GM23338 (cell line): ENCODE measurements at regions not wholly inside any gene's neighbourhood (a gene's known extent, or its start where the extent isn't known, plus 50 kb on each side); places are given as distances from the start of the nearest gene placed in this dataset.

Experiments
- ATAC-seq: fragments of 200-7000 bp; cut with Tn5 transposase; 3 replicates; pipeline ENCODE4 v1.9.1; 2020
- DNase-seq: peaks from one replicate; pipeline ENCODE4 v3.0.0-alpha.2; 2015; ENCODE audit warnings: low spot score
- H2AFZ ChIP-seq: fragments of 200-600 bp; sonication (generic); 2 replicates; pipeline ENCODE4 v1.8.0; 2016; ENCODE audit warnings: antibody characterized with exemption, mild to moderate bottlenecking, moderate library complexity
- H3F3A ChIP-seq: fragments of 200-600 bp; sonication (generic); replicated peaks from 2 replicates; pipeline ENCODE4 v1.8.0; 2017; ENCODE audit warnings: antibody characterized with exemption, mixed run types, low read depth
- H3K27ac ChIP-seq: fragments of 200-600 bp; sonication (generic); 2 replicates; pipeline ENCODE4 v1.6.1; 2016; ENCODE audit warnings: low read depth
- H3K27me3 ChIP-seq: fragments of 200-600 bp; sonication (generic); 2 replicates; pipeline ENCODE4 v1.8.0; 2016; ENCODE audit warnings: mild to moderate bottlenecking, mixed run types, moderate library complexity; ENCODE audit not compliant: insufficient read depth
- H3K36me3 ChIP-seq: fragments of 200-600 bp; sonication (generic); 2 replicates; pipeline ENCODE4 v1.8.0; 2016; ENCODE audit warnings: mild to moderate bottlenecking; ENCODE audit not compliant: insufficient read depth
- H3K4me1 ChIP-seq: fragments of 200-600 bp; sonication (generic); 2 replicates; pipeline ENCODE4 v1.8.0; 2016; ENCODE audit warnings: mild to moderate bottlenecking, moderate library complexity; ENCODE audit not compliant: insufficient read depth
- H3K4me2 ChIP-seq: fragments of 200-600 bp; sonication (generic); 2 replicates; pipeline ENCODE4 v1.7.1; 2017; ENCODE audit warnings: mixed run types
- H3K4me3 ChIP-seq: fragments of 200-600 bp; sonication (generic); 2 replicates; pipeline ENCODE4 v1.6.1; 2016; ENCODE audit warnings: mixed run types
- H3K79me2 ChIP-seq: fragments of 200-600 bp; sonication (generic); replicated peaks from 2 replicates; pipeline ENCODE4 v1.8.0; 2017; ENCODE audit warnings: mild to moderate bottlenecking; ENCODE audit not compliant: insufficient read depth
- H3K9me2 ChIP-seq: fragments of 200-600 bp; sonication (generic); 2 replicates; pipeline ENCODE4 v1.8.0; 2017; ENCODE audit not compliant: insufficient read depth
- H4K20me1 ChIP-seq: fragments of 200-600 bp; sonication (generic); replicated peaks from 2 replicates; pipeline ENCODE4 v1.8.0; 2017; ENCODE audit warnings: mild to moderate bottlenecking; ENCODE audit not compliant: insufficient read depth
- H3K27ac Mint-ChIP-seq: 2 replicates; pipeline ENCODE4 v1.8.0; 2020; ENCODE audit warnings: inconsistent platforms, mild to moderate bottlenecking, moderate library complexity, mixed read lengths
- H3K27me3 Mint-ChIP-seq: 3 replicates; pipeline ENCODE4 v1.8.0; 2022; ENCODE audit warnings: low read depth, mild to moderate bottlenecking, moderate library complexity, mixed read lengths, inconsistent platforms; ENCODE audit not compliant: insufficient read depth, poor library complexity
- H3K36me3 Mint-ChIP-seq: 3 replicates; pipeline ENCODE4 v1.8.0; 2021; ENCODE audit warnings: low read depth, mild to moderate bottlenecking, inconsistent platforms, moderate library complexity, mixed read lengths
- H3K4me1 Mint-ChIP-seq: 3 replicates; pipeline ENCODE4 v1.8.0; 2020; ENCODE audit warnings: mild to moderate bottlenecking, inconsistent platforms, mixed read lengths
- H3K4me3 Mint-ChIP-seq: 3 replicates; pipeline ENCODE4 v1.8.0; 2021; ENCODE audit warnings: moderate library complexity, mild to moderate bottlenecking, inconsistent platforms, mixed read lengths
- H3K9me3 Mint-ChIP-seq: 3 replicates; pipeline ENCODE4 v1.8.0; 2020; ENCODE audit warnings: moderate library complexity, mild to moderate bottlenecking, inconsistent platforms, mixed read lengths
- JUNB ChIP-seq: IDR thresholded peaks from one replicate; pipeline ENCODE4 v1.6.1; 2016; ENCODE audit warnings: antibody characterized with exemption; ENCODE audit not compliant: unreplicated experiment
- NANOG ChIP-seq: IDR thresholded peaks from 2 replicates; pipeline ENCODE4 v1.6.1; 2016; ENCODE audit warnings: antibody characterized with exemption, borderline replicate concordance
- POLR2AphosphoS5 ChIP-seq: IDR thresholded peaks from 2 replicates; pipeline ENCODE4 v1.6.1; 2016; ENCODE audit warnings: antibody characterized with exemption, low read depth
- STAT1 ChIP-seq: IDR thresholded peaks from one replicate; pipeline ENCODE4 v1.6.1; 2016; ENCODE audit warnings: antibody characterized with exemption; ENCODE audit not compliant: unreplicated experiment
- ZNF114 ChIP-seq: fragments of 250-450 bp; sonication (Bioruptor Pico); IDR thresholded peaks from 2 replicates; pipeline ENCODE4 v1.5.0; 2020; ENCODE audit warnings: mild to moderate bottlenecking, moderate library complexity
- TF ChIP-seq, protein P1 (sequence below): IDR thresholded peaks from 2 replicates; pipeline ENCODE4 v1.6.1; 2016; ENCODE audit warnings: antibody characterized with exemption
- TF ChIP-seq, protein P2 (sequence below): fragments of 250-450 bp; sonication (Bioruptor Pico); IDR thresholded peaks from 2 replicates; pipeline ENCODE4 v1.5.0; 2020; ENCODE audit warnings: mild to moderate bottlenecking, moderate library complexity
- TF ChIP-seq, protein P3 (sequence below), 2 experiments: fragments of 200-600 bp in 1 of 2; sonication (generic) in 1 of 2; conservative IDR thresholded peaks; 2 replicates each; pipeline versions ENCODE4 v1.5.1 to v1.6.1; 2016 to 2017; ENCODE audit warnings: antibody characterized with exemption in 2 of 2, low read depth in 2 of 2, mild to moderate bottlenecking in 2 of 2, moderate library complexity in 1 of 2

DNA sequence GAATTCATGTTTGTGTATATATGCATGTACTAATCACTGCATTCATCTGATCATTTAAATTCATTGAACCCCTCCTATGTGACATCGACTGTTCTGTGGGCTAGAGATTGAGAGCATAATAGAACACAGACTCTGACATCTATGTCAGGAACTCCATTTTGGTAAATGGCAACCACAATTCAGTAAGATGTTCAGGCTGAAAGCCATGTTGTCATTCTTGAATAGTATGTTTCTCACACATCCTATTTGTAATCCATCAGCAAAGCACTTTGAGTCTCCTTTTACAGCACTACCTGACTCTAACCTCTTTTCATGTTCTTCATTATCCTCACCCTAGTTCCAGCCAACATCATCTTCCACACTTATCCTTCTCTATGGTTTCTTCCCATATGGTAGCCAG lies 413.8 kb upstream of the MEX3C start:
- H3K4me2 ChIP-seq = no peak overlapping the region
- H3K36me3 Mint-ChIP-seq = no peaks in the 10 kb centered on the region
- no peaks in the 10 kb centered on the region for H3K4me1 ChIP-seq
- no peak overlapping the region for H3K4me3 Mint-ChIP-seq
- TF ChIP-seq, protein P1, sequence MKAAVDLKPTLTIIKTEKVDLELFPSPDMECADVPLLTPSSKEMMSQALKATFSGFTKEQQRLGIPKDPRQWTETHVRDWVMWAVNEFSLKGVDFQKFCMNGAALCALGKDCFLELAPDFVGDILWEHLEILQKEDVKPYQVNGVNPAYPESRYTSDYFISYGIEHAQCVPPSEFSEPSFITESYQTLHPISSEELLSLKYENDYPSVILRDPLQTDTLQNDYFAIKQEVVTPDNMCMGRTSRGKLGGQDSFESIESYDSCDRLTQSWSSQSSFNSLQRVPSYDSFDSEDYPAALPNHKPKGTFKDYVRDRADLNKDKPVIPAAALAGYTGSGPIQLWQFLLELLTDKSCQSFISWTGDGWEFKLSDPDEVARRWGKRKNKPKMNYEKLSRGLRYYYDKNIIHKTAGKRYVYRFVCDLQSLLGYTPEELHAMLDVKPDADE = no peak
- TF ChIP-seq NANOG = no peak
- TF ChIP-seq STAT1 = no peak
- TF ChIP-seq POLR2AphosphoS5 = no peak
- TF ChIP-seq JUNB = no peak
- TF ChIP-seq, protein P2, sequence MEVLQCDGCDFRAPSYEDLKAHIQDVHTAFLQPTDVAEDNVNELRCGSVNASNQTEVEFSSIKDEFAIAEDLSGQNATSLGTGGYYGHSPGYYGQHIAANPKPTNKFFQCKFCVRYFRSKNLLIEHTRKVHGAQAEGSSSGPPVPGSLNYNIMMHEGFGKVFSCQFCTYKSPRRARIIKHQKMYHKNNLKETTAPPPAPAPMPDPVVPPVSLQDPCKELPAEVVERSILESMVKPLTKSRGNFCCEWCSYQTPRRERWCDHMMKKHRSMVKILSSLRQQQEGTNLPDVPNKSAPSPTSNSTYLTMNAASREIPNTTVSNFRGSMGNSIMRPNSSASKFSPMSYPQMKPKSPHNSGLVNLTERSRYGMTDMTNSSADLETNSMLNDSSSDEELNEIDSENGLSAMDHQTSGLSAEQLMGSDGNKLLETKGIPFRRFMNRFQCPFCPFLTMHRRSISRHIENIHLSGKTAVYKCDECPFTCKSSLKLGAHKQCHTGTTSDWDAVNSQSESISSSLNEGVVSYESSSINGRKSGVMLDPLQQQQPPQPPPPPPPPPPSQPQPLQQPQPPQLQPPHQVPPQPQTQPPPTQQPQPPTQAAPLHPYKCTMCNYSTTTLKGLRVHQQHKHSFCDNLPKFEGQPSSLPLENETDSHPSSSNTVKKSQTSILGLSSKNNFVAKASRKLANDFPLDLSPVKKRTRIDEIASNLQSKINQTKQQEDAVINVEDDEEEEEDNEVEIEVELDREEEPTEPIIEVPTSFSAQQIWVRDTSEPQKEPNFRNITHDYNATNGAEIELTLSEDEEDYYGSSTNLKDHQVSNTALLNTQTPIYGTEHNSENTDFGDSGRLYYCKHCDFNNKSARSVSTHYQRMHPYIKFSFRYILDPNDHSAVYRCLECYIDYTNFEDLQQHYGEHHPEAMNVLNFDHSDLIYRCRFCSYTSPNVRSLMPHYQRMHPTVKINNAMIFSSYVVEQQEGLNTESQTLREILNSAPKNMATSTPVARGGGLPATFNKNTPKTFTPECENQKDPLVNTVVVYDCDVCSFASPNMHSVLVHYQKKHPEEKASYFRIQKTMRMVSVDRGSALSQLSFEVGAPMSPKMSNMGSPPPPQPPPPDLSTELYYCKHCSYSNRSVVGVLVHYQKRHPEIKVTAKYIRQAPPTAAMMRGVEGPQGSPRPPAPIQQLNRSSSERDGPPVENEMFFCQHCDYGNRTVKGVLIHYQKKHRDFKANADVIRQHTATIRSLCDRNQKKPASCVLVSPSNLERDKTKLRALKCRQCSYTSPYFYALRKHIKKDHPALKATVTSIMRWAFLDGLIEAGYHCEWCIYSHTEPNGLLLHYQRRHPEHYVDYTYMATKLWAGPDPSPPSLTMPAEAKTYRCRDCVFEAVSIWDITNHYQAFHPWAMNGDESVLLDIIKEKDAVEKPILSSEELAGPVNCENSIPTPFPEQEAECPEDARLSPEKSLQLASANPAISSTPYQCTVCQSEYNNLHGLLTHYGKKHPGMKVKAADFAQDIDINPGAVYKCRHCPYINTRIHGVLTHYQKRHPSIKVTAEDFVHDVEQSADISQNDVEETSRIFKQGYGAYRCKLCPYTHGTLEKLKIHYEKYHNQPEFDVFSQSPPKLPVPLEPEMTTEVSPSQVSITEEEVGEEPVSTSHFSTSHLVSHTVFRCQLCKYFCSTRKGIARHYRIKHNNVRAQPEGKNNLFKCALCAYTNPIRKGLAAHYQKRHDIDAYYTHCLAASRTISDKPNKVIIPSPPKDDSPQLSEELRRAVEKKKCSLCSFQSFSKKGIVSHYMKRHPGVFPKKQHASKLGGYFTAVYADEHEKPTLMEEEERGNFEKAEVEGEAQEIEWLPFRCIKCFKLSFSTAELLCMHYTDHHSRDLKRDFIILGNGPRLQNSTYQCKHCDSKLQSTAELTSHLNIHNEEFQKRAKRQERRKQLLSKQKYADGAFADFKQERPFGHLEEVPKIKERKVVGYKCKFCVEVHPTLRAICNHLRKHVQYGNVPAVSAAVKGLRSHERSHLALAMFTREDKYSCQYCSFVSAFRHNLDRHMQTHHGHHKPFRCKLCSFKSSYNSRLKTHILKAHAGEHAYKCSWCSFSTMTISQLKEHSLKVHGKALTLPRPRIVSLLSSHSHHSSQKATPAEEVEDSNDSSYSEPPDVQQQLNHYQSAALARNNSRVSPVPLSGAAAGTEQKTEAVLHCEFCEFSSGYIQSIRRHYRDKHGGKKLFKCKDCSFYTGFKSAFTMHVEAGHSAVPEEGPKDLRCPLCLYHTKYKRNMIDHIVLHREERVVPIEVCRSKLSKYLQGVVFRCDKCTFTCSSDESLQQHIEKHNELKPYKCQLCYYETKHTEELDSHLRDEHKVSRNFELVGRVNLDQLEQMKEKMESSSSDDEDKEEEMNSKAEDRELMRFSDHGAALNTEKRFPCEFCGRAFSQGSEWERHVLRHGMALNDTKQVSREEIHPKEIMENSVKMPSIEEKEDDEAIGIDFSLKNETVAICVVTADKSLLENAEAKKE (CRISPR knock-in tag) = no peak
- TF ChIP-seq, protein P3, sequence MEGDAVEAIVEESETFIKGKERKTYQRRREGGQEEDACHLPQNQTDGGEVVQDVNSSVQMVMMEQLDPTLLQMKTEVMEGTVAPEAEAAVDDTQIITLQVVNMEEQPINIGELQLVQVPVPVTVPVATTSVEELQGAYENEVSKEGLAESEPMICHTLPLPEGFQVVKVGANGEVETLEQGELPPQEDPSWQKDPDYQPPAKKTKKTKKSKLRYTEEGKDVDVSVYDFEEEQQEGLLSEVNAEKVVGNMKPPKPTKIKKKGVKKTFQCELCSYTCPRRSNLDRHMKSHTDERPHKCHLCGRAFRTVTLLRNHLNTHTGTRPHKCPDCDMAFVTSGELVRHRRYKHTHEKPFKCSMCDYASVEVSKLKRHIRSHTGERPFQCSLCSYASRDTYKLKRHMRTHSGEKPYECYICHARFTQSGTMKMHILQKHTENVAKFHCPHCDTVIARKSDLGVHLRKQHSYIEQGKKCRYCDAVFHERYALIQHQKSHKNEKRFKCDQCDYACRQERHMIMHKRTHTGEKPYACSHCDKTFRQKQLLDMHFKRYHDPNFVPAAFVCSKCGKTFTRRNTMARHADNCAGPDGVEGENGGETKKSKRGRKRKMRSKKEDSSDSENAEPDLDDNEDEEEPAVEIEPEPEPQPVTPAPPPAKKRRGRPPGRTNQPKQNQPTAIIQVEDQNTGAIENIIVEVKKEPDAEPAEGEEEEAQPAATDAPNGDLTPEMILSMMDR (conservative IDR thresholded peaks at IDR 0.05; ENCODE audit: low read depth in 2 of 2) = no peak
- TF ChIP-seq ZNF114 (CRISPR knock-in tag) = no peak
- H3K27ac Mint-ChIP-seq = no peak overlapping the region
- H3K4me1 Mint-ChIP-seq = peaks cover 10% of the 10 kb centered on the region
- no peak overlapping the region for H3K4me3 ChIP-seq
- H3K36me3 ChIP-seq = no peaks in the 10 kb centered on the region
- no peaks in the 10 kb centered on the region for H4K20me1 ChIP-seq
- H3K9me2 ChIP-seq = no peaks in the 10 kb centered on the region
- no peaks in the 10 kb centered on the region; the same call in 2 of the 3 replicates for H3K9me3 Mint-ChIP-seq
- no peaks in the 10 kb centered on the region for H3K79me2 ChIP-seq
- H2AFZ ChIP-seq = no peak overlapping the region
- no peaks in the 10 kb centered on the region for H3F3A ChIP-seq
- no peaks in the 10 kb centered on the region for H3K27me3 Mint-ChIP-seq
- H3K27ac ChIP-seq = no peak overlapping the region
- no peak for DNase-seq
- no peak for ATAC-seq
- no peaks in the 10 kb centered on the region for H3K27me3 ChIP-seq
